ENCODE measurements at regions not wholly inside any gene's neighbourhood (a gene's known extent, or its start where the extent isn't known, plus 50 kb on each side); places are given as distances from the start of the nearest gene placed in this dataset.

DNA sequence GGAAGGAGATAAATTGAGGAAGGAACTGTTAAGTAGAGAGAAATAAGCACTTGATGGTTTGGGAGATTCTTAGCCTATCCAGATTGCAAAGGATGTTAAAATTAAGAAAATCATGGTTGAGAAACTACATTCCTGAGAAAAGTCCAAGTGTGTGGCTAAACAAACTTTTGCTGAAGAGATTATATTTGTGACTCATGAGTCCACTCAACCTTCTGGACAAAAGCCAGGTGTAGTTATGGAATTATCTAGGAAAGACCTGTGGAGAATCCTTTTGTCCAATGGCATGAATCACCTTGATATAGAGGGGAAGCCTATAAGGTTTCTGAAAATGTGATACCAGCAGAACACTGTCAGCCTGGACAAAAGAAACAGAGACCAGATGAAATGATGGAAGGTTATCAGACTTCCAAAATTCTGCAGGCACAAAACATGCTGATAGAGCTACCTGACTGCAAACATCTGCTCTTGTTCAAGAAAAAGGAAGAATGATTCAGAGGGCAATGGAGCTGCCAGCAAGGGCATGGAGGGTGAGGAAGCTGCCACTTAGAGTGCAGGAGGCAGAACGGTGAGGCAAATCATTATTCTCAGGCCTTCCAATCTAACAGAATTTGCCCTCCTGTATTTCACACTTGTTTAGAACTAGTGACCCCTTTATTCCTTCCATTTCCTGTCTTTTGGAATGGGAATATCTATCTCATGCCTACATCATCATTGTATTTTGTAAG lies 300.6 kb upstream of the PRMT6 start:
- TF ChIP-seq CTCF (IDR thresholded peaks at IDR 0.05) (no peak), POLR2A (IDR thresholded peaks at IDR 0.05) (no peak)
